LNCaP clone FGC (cell line): ENCODE measurements at regions not wholly inside any gene's neighbourhood (a gene's known extent, or its start where the extent isn't known, plus 50 kb on each side); places are given as distances from the start of the nearest gene placed in this dataset.
"Not testable (repeated sequence)": the region's sequence is repeated elsewhere in the genome, so short reads cannot be mapped to it uniquely, and the experiment has no call there.

ENCODE experiments used
- DNase-seq: peaks from one replicate; pipeline ENCODE4 v3.0.0-alpha.2; 2011; ENCODE audit warnings: low read depth
- H3K4me3 ChIP-seq: 2 replicates; pipeline ENCODE4 v1.5.1; 2011; ENCODE audit warnings: mild to moderate bottlenecking, low read depth, low read length, control low read depth
- TF ChIP-seq, protein P1 (sequence below): IDR thresholded peaks from 2 replicates; pipeline ENCODE4 v1.5.1; 2012; ENCODE audit warnings: mild to moderate bottlenecking; ENCODE audit not compliant: control insufficient read depth, insufficient read depth; ENCODE audit errors: extremely low read depth

DNA sequence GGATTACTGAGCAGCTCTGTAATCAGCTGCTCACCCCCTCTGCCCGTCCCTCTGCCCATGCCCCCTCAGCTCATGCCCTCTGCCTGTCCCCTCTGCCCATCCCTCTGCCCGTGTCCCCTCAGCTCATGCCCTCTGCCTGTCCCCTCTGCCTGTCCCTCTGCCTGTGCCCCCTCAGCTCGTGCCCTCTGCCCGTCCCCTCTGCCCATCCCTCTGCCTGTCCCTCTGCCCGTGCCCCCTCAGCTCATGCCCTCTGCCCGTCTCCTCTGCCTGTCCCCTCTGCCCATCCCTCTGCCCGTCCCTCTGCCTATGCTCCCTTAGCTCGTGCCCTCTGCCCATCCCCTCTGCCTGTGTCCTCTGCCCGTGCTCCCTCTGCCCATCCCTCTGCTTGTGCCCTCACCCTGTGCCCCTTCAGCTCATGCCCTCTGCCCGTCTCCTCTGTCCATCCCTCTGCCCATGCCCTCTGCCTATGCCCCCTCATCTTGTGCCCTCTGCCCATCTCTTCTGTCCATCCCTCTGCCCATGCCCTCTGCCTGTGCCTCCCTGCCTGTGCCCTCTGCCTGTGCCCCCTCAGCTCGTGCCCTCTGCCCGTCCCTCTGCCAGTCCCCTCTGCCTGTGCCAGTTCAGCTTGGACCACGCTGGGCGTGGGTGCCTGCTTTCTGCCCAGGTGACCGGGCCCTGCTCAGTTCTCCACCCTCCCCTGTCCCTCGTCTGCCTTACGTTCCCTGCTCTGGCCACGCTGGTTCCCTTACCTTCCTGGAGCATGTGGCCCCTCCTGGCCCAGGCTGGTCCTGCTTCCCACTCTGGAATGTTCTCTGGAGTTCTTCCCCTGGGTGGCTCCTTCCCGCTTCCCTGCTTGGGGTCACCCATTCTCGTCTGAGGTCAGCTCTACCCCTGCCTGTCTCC, 97.6 kb downstream of the NPIPB11 start:
- H3K4me3 ChIP-seq, result no peak overlapping the region
- no peak for DNase-seq

DNA sequence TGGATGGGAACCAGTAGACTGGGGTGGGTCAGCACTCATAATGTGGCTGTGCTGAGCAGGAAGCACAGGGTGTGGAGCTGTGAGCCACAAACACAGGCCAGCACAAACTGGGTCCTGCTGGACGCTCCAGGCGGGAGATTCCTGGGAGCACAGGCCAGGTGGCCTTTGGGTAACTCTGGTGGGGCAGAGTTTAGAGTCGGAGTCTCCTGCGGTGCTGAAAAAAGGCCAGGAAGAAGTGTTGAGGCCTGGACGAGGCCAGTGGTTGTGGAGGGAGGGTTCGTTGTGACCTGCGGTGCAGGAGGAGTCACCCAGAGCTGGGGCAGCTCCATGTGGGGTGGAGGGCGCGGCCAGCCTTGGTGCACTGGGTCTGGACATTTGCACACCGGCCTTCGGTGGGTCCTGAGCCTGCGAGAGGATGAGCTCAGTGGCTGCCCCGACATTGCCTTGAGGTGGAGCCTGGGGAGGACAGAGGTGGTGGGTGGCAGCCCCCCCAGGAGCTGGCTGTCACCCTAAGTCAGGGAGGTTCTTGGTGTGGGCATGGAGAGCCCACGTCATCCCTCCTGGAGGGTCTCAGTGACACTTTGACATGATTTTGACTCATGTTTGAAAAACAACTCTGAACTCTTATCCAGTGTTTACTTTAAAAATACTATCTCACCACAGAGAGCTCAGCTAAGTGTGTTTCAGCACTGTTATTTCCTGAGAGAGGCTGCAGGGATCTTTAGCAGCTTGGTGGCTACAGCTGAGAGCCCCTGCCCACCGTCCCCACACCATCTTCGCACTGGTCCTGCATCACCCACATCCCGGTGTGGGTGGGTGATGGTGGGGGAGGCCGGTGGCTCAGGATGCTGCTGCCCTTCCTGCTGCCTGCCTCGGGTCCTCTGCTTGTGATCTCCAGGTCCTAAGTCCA, 98.7 kb downstream of the NPIPB11 start:
- H3K4me3 ChIP-seq, result no peak overlapping the region
- DNase-seq, result no peak
- TF ChIP-seq, protein P1, sequence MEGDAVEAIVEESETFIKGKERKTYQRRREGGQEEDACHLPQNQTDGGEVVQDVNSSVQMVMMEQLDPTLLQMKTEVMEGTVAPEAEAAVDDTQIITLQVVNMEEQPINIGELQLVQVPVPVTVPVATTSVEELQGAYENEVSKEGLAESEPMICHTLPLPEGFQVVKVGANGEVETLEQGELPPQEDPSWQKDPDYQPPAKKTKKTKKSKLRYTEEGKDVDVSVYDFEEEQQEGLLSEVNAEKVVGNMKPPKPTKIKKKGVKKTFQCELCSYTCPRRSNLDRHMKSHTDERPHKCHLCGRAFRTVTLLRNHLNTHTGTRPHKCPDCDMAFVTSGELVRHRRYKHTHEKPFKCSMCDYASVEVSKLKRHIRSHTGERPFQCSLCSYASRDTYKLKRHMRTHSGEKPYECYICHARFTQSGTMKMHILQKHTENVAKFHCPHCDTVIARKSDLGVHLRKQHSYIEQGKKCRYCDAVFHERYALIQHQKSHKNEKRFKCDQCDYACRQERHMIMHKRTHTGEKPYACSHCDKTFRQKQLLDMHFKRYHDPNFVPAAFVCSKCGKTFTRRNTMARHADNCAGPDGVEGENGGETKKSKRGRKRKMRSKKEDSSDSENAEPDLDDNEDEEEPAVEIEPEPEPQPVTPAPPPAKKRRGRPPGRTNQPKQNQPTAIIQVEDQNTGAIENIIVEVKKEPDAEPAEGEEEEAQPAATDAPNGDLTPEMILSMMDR, result no peak

More for the DNA sequence above, 97.6 kb downstream of the NPIPB11 start:
- TF ChIP-seq, protein P1, result no peak

DNA sequence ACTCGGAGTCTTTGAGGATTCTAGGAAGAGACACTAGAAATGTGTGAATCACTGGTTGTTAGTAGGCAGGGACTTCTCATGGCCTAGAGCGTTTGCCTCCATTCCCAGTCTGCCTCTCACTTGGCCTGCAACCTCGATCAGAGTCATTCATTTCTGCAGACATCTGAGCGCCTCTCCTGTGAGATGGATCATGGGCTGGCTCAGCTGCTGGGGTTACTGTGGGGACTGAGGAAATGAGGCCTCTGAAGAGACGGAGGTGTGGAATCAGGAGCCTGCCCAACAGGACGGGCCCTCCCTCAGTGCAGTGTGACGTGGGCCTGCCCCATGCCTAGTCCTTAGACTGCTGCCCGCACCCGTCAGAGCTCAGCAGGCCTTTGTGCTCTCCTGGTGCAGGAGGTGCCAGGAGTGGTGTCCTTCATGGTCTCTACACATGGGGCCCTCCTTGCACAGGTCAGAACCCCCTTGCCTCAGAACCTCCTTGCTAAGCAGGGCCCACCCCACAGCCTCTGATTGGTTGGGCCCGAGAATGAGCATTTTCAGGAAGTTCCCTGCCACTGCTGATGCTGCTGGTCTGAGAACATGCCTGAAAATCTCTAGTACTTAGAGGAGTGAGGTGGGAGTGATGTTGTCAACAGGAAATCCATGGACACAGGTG, 99.4 kb downstream of the NPIPB11 start:
- no peak for DNase-seq
- no peak overlapping the region for H3K4me3 ChIP-seq
- TF ChIP-seq, protein P1, result no peak

DNA sequence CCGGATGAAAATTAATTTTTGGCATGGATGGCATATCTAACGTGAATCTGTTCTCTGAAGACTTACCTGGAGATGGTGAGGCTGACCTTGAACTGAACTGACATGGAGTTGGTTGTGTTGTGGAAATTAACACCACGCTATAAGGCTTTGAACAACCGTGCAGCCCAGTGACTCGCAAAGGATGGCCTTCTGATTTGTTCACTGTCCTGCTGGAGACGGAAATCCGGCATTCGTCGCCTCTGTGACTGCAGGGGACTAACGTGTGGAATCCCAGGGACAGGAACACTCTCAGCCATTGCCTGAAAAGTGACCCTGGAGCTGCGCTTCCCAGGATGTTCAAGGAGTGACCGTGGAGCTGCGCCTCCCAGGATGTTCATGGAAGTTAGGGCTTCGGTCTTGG, 100.3 kb downstream of the NPIPB11 start:
- H3K4me3 ChIP-seq, result no peak overlapping the region
- TF ChIP-seq, protein P1, result no peak
- no peak for DNase-seq

DNA sequence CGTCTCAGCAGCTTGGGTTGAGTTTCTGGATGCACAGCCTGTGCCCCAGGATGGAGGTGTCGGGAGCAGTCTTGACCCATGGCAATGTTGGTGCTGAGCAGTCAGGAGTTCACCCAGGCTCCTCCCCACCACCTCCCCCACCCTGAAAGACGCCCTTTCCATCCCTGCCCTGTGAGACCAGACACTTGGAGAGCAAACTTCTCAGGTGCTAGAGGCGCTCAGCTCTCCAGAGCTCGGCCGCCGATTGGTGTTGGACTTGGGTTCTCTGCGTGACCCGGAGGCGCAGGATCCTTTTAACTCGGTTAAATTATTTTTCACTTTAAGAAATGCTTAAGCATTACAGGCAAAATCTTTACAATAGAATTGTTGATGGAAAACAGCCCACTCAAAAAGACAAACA, 101.5 kb downstream of the NPIPB11 start:
- H3K4me3 ChIP-seq, DNase-seq: not testable (repeated sequence)

DNA sequence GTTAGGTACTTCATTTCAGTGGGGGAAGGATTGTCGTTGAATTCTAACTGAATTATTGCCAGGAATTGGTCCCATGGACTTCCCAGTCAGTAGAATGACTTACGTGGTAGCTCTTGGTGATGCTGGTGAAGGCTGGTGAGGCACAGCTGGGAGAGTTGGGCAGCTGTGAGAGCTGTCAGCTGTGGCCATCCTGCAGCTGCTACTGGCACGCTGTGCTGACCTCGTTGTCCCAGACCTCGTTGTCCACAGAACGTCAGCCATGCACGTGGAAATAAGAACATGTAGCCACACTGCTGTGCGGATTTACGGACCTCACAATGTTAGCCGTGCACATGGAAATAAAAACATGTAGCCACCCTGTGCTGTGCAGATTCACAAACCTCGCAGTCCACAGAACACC, 102.3 kb downstream of the NPIPB11 start:
- TF ChIP-seq, protein P1, result no peak
- DNase-seq, result no peak
- H3K4me3 ChIP-seq, result no peak overlapping the region

DNA sequence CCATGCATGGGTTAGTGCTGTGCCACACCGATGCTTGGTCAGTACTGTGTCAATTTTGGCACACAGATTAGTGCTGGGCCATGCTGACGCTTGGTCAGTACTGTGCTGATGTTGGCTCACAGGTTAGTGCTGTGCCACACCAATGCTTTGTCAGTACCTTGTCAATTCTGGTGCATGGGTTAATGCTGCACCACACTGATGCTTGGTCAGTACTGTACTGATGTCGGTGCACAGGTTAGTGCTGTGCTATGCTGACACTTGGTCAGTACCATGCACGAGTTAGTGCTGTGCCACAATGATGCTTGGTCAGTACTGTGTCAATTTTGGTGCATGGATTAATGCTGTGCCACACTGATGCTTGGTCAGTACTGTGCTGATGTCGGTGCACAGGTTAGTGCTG, 103.0 kb downstream of the NPIPB11 start:
- H3K4me3 ChIP-seq, result no peak overlapping the region
- TF ChIP-seq, protein P1, result no peak
- DNase-seq, result no peak
